Tibial nerve (tissue), 4 donors: ENCODE measurements at regions not wholly inside any gene's neighbourhood (a gene's known extent, or its start where the extent isn't known, plus 50 kb on each side); places are given as distances from the start of the nearest gene placed in this dataset.
A peak's percentile ranks its signal among the peaks of the same experiment; 100 is the strongest.

Experiments
- DNase-seq, 2 donors: peaks; one replicate each; pipeline ENCODE4 v3.0.0-alpha.2; 2019; ENCODE audit warnings: low spot score in 2 of 2
- H3K27ac ChIP-seq, 4 donors: fragments of 200-600 bp; sonication (generic) in 3 of 4; one replicate each; pipeline ENCODE4 v1.5.1; 2017 to 2019; ENCODE audit warnings: mild to moderate bottlenecking in 1 of 4
- H3K27me3 ChIP-seq, 2 donors: fragments of 200-600 bp; sonication (generic) in 1 of 2; one replicate each; pipeline versions ENCODE4 v1.5.1 to v1.6.0; 2017 to 2019
- H3K36me3 ChIP-seq, 3 donors: fragments of 200-600 bp; sonication (generic); one replicate each; pipeline ENCODE4 v1.5.1; 2018 to 2019
- H3K4me1 ChIP-seq, 4 donors: fragments of 200-600 bp; sonication (generic) in 3 of 4; one replicate each; pipeline ENCODE4 v1.5.1; 2017 to 2019
- H3K4me3 ChIP-seq, 4 donors: fragments of 200-600 bp; sonication (generic) in 3 of 4; one replicate each; pipeline ENCODE4 v1.5.1; 2017 to 2019; ENCODE audit warnings: mild to moderate bottlenecking in 1 of 4, moderate library complexity in 1 of 4
- H3K9me3 ChIP-seq, 4 donors: fragments of 200-600 bp; sonication (generic) in 3 of 4; one replicate each; pipeline ENCODE4 v1.5.1; 2017 to 2019
- CTCF ChIP-seq, 5 experiments: fragments of 200-600 bp in 3 of 5; fragments of 450-650 bp in 2 of 5; sonication (generic) in 3 of 5; IDR thresholded peaks; one replicate each; pipeline ENCODE4 v1.5.1; 2016 to 2019; ENCODE audit warnings: antibody characterized with exemption in 5 of 5, mild to moderate bottlenecking in 3 of 5, moderate library complexity in 2 of 5
- EP300 ChIP-seq, 2 donors: sonication (generic); formaldehyde crosslinking; IDR thresholded peaks; one replicate each; pipeline ENCODE4 v1.6.1; 2017; ENCODE audit warnings: antibody characterized with exemption in 2 of 2, mild to moderate bottlenecking in 1 of 2
- POLR2A ChIP-seq, 2 donors: fragments of 450-650 bp; IDR thresholded peaks; one replicate each; pipeline ENCODE4 v1.6.1; 2017; ENCODE audit warnings: antibody characterized with exemption in 2 of 2, mild to moderate bottlenecking in 2 of 2, moderate library complexity in 2 of 2
- WGBS, 2 donors: methylation state at CpG; one replicate each; pipeline ENCODE4 v1.1.5; 2018; 5-methylcytosine and 5-hydroxymethylcytosine counted together

DNA sequence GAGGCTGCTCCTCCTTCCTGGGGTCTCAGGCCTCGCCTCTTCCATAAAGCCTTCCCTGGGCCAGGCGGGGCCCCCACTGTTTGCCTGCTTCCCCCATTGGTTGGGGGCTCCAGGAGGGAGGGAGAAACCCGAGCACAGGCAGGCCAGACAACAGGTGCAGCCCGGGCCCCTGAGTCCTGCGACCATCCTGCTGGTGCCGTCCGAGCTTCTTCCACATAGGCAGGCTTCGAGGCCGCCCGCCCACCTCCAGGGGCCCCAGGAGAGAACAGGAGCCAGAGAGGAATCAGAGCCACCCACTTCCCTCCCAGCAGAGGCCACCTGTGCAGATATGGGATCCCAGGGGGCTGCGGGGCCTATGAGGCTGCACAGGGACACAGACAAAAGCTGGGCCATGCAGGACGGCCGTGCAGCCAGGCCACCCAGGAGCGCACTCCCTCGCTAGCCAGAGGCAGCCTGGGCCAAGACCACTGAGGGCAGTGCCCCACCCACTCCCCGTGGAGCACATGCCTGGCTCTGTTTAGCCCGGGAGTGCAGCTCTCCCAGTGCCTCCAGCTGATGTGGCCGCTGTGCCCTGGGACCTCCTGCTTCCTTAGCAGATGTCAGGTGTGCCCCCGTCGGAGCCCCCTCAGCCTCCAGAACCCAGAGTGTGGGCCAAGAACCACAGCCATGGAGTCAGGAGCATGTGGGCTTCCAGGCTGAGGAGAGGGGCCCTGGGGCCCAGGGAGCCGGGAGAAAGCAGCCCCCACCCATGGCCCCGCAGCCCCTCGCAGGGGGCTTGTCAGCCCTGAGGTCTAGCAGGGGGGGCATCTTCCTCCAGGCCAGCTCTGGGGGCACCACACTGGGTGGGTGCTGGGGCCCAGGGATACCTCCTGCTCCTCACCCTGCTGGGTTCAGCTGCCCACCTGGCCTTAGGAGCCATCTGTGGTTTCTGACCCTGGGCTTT lies 59.9 kb upstream of the INPP5A start:
- Histone ChIP-seq H3K27ac (peak overlapping the region in 3 of 4 donors; percentile 66 to 98 (median 97)), H3K9me3 (no peaks in the 10 kb centered on the region), H3K36me3 (no peaks in the 10 kb centered on the region), H3K27me3 (no peaks in the 10 kb centered on the region), H3K4me3 (no peak overlapping the region), H3K4me1 (peaks cover 0 to 70% (median 37%) of the 10 kb centered on the region in 4 donors)
- WGBS, 2 donors, result 57 to 60% methylated on average over 13 to 22 of the region's 23 CpGs
- no peak for TF ChIP-seq POLR2A (IDR thresholded peaks at IDR 0.05)
- no peak for TF ChIP-seq EP300 (IDR thresholded peaks at IDR 0.05)
- TF ChIP-seq CTCF (IDR thresholded peaks at IDR 0.05), result no peak
- no peak for DNase-seq

GRCh38 chr10:132478341-132479023 lies 59.1 kb upstream of the INPP5A start:
- Histone ChIP-seq H3K36me3 (no peaks in the 10 kb centered on the region), H3K4me3 (no peak overlapping the region), H3K27me3 (no peaks in the 10 kb centered on the region), H3K4me1 (peaks cover 0 to 78% (median 46%) of the 10 kb centered on the region in 4 donors), H3K9me3 (no peaks in the 10 kb centered on the region), H3K27ac (peak overlapping the region in 3 of 4 donors; percentile 66 to 98 (median 97))
- DNase-seq, result no peak
- no peak for TF ChIP-seq CTCF (IDR thresholded peaks at IDR 0.05)
- no peak for TF ChIP-seq EP300 (IDR thresholded peaks at IDR 0.05)
- TF ChIP-seq POLR2A (IDR thresholded peaks at IDR 0.05), result no peak
- WGBS, 2 donors, result 88 to 92% methylated on average over 12 to 15 of the region's 18 CpGs

DNA sequence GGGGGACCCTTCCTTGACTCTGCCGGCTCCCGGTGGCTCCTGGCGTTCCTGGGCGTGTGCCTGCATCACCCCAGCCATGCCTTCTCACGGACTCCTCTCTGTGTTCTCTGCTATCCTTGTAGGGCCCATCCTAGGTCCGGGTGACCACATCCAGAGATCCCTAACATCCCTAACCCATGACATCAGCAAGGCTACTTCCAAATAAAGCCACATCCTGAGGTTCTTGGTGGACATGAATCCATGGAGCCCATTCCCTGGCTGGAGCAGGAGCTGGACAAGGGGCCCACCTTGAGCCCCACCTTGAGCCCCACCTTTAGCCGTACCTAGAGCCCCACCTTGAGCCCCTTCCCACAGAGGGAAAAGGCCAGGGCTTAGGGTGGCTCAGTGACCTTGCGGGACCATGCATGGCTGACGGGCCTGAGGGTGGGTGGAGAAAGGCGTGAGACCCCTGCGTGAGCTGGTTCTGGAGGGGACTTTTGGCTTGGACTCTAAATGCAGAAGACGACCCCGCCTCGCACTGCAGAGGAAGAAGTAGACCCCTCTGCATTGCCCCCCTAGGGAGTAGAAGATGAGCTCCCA lies 58.5 kb upstream of the INPP5A start:
- Histone ChIP-seq H3K36me3 (no peaks in the 10 kb centered on the region), H3K9me3 (no peaks in the 10 kb centered on the region), H3K27me3 (no peaks in the 10 kb centered on the region), H3K4me1 (peaks cover 0 to 80% (median 47%) of the 10 kb centered on the region in 4 donors), H3K27ac (peak overlapping the region in 3 of 4 donors; percentile 87 to 98 (median 97)), H3K4me3 (no peak overlapping the region)
- TF ChIP-seq POLR2A (IDR thresholded peaks at IDR 0.05) (no peak), EP300 (IDR thresholded peaks at IDR 0.05) (no peak), CTCF (IDR thresholded peaks at IDR 0.05) (no peak)
- 95 to 96% methylated on average over 14 of the region's 14 CpGs for WGBS, 2 donors
- DNase-seq, result no peak

DNA sequence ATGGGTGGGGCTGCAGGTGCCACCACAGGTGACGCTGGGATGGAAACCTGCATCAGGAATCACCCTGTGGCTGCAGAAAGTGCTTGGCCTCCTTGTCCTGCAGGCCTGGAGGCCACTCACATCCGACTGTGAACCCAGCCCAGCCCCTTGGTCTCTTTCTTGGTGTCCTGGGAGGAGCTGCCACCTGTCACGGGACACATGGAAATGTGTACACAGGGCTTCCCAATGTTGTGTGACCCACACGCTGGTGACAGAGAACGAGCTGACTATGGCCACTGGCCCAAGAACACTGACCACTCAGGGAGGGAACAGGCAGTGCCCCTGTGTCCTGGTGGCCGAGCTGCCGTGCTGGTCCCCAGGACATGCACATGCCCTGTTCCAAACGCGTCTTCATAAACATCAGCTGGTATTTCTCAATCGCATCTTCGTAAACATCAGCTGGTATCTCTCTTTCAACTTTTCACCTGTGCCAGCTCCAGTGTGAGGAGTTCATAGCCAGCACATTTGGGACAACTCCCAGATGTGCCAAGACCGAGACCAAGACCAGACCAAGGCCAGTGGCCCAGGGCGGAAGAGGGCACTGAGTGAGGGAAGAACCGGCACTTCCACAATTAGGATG lies 57.9 kb upstream of the INPP5A start:
- TF ChIP-seq POLR2A (IDR thresholded peaks at IDR 0.05) (no peak), CTCF (IDR thresholded peaks at IDR 0.05) (no peak), EP300 (IDR thresholded peaks at IDR 0.05) (no peak)
- Histone ChIP-seq H3K9me3 (no peaks in the 10 kb centered on the region), H3K27me3 (no peaks in the 10 kb centered on the region), H3K27ac (peak overlapping the region; percentile 29 to 98 (median 92)), H3K36me3 (no peaks in the 10 kb centered on the region), H3K4me1 (peaks cover 0 to 80% (median 47%) of the 10 kb centered on the region in 4 donors), H3K4me3 (no peak overlapping the region)
- WGBS, 2 donors, result 85 to 90% methylated on average over 13 to 14 of the region's 14 CpGs
- no peak for DNase-seq
